Ishikawa (cell line): ENCODE measurements at regions not wholly inside any gene's neighbourhood (a gene's known extent, or its start where the extent isn't known, plus 50 kb on each side); places are given as distances from the start of the nearest gene placed in this dataset.

Experiments used
- CREB1 ChIP-seq: IDR thresholded peaks from 2 replicates; pipeline ENCODE4 v1.6.1; 2012; ENCODE audit warnings: low read depth
- EGR1 ChIP-seq: IDR thresholded peaks from 2 replicates; pipeline ENCODE4 v1.6.1; 2012
- EP300 ChIP-seq: IDR thresholded peaks from 2 replicates; pipeline ENCODE4 v1.6.1; 2012; ENCODE audit warnings: borderline replicate concordance
- REST ChIP-seq: IDR thresholded peaks from 2 replicates; pipeline ENCODE4 v1.6.1; 2012; ENCODE audit warnings: low read depth, mild to moderate bottlenecking
- TAF1 ChIP-seq: IDR thresholded peaks from 2 replicates; pipeline ENCODE4 v1.6.1; 2012; ENCODE audit warnings: low read depth, mild to moderate bottlenecking
- YY1 ChIP-seq: IDR thresholded peaks from 2 replicates; pipeline ENCODE4 v1.6.1; 2012; ENCODE audit warnings: low read depth

DNA sequence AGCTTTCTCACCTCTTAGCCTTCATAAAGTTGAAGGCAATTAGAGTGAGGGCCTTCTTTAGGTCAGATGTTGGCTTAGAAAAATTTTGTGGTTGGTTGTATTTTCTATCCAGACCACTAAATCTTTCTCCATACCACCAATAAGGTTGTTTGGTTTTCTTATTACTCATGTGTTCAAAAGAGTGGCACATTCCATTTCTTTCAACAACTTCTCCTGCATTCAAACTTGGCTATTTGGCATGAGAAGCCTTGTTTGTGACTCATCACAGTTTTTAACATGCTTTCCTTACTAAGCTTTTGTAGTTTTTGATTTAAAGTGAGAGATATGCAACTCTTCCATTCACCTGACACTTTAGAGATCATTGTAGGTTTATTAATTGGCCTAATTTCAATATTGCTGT, 949.6 kb downstream of the TBC1D32 start:
- no peak for TF ChIP-seq CREB1
- no peak for TF ChIP-seq EP300
- TF ChIP-seq TAF1 = no peak
- TF ChIP-seq YY1 = no peak
- TF ChIP-seq REST = no peak
- TF ChIP-seq EGR1 = no peak
